ENCODE measurements at regions not wholly inside any gene's neighbourhood (a gene's known extent, or its start where the extent isn't known, plus 50 kb on each side); places are given as distances from the start of the nearest gene placed in this dataset.

GRCh38 chr4:17230727-17231126, 281.2 kb downstream of the QDPR start:
- Histone ChIP-seq H3K4me3 (no peak overlapping the region), H4K20me1 (ENCODE audit: insufficient read depth) (no peaks in the 10 kb centered on the region), H2AFZ (no peak overlapping the region), H3K79me2 (ENCODE audit: insufficient read depth) (no peaks in the 10 kb centered on the region), H3K4me2 (ENCODE audit: unreplicated experiment) (no peak overlapping the region), H3F3A (ENCODE audit: insufficient read depth) (no peaks in the 10 kb centered on the region), H3K27ac (no peak overlapping the region), H3K9ac (no peak overlapping the region), H3K9me3 (ENCODE audit: low read depth) (no peaks in the 10 kb centered on the region), H3K4me1 (ENCODE audit: insufficient read depth) (peaks cover 8% of the 10 kb centered on the region), H3K27me3 (replicated peaks; ENCODE audit: insufficient read depth) (no peaks in the 10 kb centered on the region), H3K9me2 (ENCODE audit: insufficient read depth) (no peaks in the 10 kb centered on the region), H3K36me3 (ENCODE audit: low read depth) (no peaks in the 10 kb centered on the region)
- in situ Hi-C loops (cut with MboI): no loop called here
- TF ChIP-seq EZH2 (IDR thresholded peaks at IDR 0.05; ENCODE audit: insufficient read depth, poor library complexity, severe bottlenecking) (no peak), EZH2phosphoT487 (IDR thresholded peaks at IDR 0.05; ENCODE audit: insufficient read depth, low read depth) (no peak)
- peak; percentile 5 for DNase-seq
- 8 to 13% methylated on average over 1 of the region's 1 CpG for WGBS, 2 experiments (ENCODE audit: low coverage in 1 of 2, low lambda C conversion rate in 2 of 2, missing lambda C conversion rate in 2 of 2)

DNA sequence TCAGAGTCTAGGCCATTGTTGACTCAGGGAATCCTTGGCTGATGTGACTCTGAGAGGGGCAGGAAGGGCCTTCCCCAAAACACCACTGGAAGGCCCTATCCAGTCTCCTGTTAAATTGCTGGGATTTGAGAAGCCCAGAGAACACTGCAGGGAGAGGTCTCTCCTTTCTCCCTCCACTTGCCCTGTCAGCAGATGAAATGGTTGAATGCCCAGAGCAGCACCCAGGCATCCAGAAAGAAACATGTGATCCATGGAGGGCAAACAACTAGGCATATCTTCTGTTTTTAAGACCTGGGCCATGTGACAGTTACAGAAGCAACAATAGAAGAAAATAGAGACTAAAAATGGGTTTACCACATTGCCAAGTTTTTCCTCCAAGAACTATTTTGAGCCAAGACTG, 291.1 kb downstream of the QDPR start:
- Histone ChIP-seq H3K9ac (no peak overlapping the region), H3K27me3 (replicated peaks; ENCODE audit: insufficient read depth) (no peaks in the 10 kb centered on the region), H3K4me3 (no peak overlapping the region), H3K4me1 (ENCODE audit: insufficient read depth) (no peaks in the 10 kb centered on the region), H3K9me2 (ENCODE audit: insufficient read depth) (no peaks in the 10 kb centered on the region), H4K20me1 (ENCODE audit: insufficient read depth) (no peaks in the 10 kb centered on the region), H2AFZ (no peak overlapping the region), H3K79me2 (ENCODE audit: insufficient read depth) (no peaks in the 10 kb centered on the region), H3K36me3 (ENCODE audit: low read depth) (no peaks in the 10 kb centered on the region), H3K27ac (no peak overlapping the region), H3K4me2 (ENCODE audit: unreplicated experiment) (no peak overlapping the region), H3K9me3 (ENCODE audit: low read depth) (no peaks in the 10 kb centered on the region), H3F3A (ENCODE audit: insufficient read depth) (no peaks in the 10 kb centered on the region)
- in situ Hi-C loops (cut with MboI): no loop called here
- TF ChIP-seq EZH2phosphoT487 (IDR thresholded peaks at IDR 0.05; ENCODE audit: insufficient read depth, low read depth) (no peak), EZH2 (IDR thresholded peaks at IDR 0.05; ENCODE audit: insufficient read depth, poor library complexity, severe bottlenecking) (no peak)
- DNase-seq: no peak

DNA sequence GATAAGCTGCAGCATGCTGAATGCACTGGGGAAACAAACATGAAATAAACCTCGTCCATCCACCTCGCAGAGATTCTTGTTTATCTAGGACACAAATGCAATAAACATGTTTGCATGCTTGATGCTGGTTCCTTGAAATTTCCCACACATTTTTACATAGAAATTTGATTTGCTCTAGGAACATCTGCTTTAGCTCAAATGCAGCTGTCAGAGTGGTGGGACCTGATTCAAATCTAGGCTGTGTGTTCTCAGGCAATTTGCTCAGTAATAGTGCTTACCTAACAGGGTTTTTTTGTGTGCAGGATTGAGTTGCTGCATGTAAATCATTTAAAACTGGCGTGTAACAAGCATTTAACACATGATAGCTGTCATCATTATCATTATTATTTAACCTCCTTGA, 293.1 kb downstream of the QDPR start:
- no peak for TF ChIP-seq EZH2phosphoT487 (IDR thresholded peaks at IDR 0.05; ENCODE audit: insufficient read depth, low read depth)
- TF ChIP-seq EZH2 (IDR thresholded peaks at IDR 0.05; ENCODE audit: insufficient read depth, poor library complexity, severe bottlenecking): no peak
- Histone ChIP-seq H3K27ac (no peak overlapping the region), H3F3A (ENCODE audit: insufficient read depth) (no peaks in the 10 kb centered on the region), H3K27me3 (replicated peaks; ENCODE audit: insufficient read depth) (no peaks in the 10 kb centered on the region), H3K36me3 (ENCODE audit: low read depth) (no peaks in the 10 kb centered on the region), H3K79me2 (ENCODE audit: insufficient read depth) (no peaks in the 10 kb centered on the region), H3K4me3 (no peak overlapping the region), H3K9me2 (ENCODE audit: insufficient read depth) (no peaks in the 10 kb centered on the region), H3K4me2 (ENCODE audit: unreplicated experiment) (no peak overlapping the region), H3K4me1 (ENCODE audit: insufficient read depth) (no peaks in the 10 kb centered on the region), H3K9me3 (ENCODE audit: low read depth) (no peaks in the 10 kb centered on the region), H3K9ac (no peak overlapping the region), H2AFZ (no peak overlapping the region), H4K20me1 (ENCODE audit: insufficient read depth) (no peaks in the 10 kb centered on the region)
- DNase-seq: no peak
- WGBS, 2 experiments (ENCODE audit: low coverage in 1 of 2, low lambda C conversion rate in 2 of 2, missing lambda C conversion rate in 2 of 2): 50 to 56% methylated on average over 3 of the region's 3 CpGs
- in situ Hi-C loops (cut with MboI): no loop called here

DNA sequence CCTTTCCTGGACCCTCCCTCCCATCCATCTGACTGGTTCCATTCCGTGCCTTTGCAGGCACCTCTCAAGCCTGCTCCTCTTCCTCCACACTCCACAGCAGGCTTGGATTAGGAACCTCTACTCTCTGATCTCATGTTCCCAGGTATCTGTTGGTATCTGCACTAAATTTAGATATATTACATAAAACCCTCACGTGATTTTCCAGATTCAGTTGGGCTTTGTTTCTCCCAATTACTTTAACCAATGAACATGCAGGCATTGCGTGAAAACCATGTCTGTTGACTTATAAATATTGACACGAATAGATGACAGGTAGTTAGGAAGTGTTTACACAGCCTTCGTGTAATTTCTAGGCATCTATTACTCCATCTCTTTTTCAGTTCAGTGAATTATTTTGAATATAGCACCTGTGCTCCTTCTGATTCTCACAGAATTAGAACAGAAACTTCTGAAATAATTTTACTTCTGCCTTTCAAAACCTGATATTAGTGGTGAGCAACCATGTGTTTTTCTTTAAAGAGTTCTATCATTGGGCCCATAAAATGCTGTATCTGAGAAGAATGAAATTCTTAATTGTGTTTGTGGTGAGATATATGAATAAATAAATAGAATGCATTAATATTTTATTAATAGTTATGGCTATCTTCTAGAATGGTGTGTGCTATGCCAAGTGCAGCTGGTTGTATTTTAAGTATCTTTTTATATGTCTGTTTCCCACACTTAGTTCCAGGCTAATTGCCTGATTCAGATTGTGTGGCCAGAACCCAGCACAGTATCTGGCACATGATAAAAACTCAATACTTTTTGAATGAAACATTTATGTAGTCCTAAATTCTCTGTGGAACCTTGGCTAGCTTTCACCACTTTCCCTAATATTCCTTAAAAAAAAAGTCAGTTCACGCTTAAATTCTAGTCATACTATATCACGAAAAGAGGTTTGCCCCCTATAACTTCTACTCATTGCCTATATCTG, 304.8 kb downstream of the QDPR start:
- Histone ChIP-seq H3K4me2 (ENCODE audit: unreplicated experiment) (no peak overlapping the region), H3K4me3 (no peak overlapping the region), H3F3A (ENCODE audit: insufficient read depth) (no peaks in the 10 kb centered on the region), H3K27me3 (replicated peaks; ENCODE audit: insufficient read depth) (no peaks in the 10 kb centered on the region), H2AFZ (no peak overlapping the region), H4K20me1 (ENCODE audit: insufficient read depth) (no peaks in the 10 kb centered on the region), H3K9me3 (ENCODE audit: low read depth) (no peaks in the 10 kb centered on the region), H3K9ac (no peak overlapping the region), H3K4me1 (ENCODE audit: insufficient read depth) (0 out of 2 replicates have a peak, but pooled peaks cover 7% of the 10 kb centered on the region), H3K79me2 (ENCODE audit: insufficient read depth) (no peaks in the 10 kb centered on the region), H3K9me2 (ENCODE audit: insufficient read depth) (no peaks in the 10 kb centered on the region), H3K36me3 (ENCODE audit: low read depth) (no peaks in the 10 kb centered on the region), H3K27ac (no peak overlapping the region)
- DNase-seq: no peak
- in situ Hi-C loops (cut with MboI): no loop called here
- 65 to 66% methylated on average over 7 of the region's 7 CpGs for WGBS, 2 experiments (ENCODE audit: low coverage in 1 of 2, low lambda C conversion rate in 2 of 2, missing lambda C conversion rate in 2 of 2)
- no peak for TF ChIP-seq EZH2phosphoT487 (IDR thresholded peaks at IDR 0.05; ENCODE audit: insufficient read depth, low read depth)
